Body of pancreas (tissue), 4 donors: ENCODE measurements at regions not wholly inside any gene's neighbourhood (a gene's known extent, or its start where the extent isn't known, plus 50 kb on each side); places are given as distances from the start of the nearest gene placed in this dataset.

Experiments
- CTCF ChIP-seq, 7 experiments: fragments of 450-650 bp in 4 of 7; fragments of 200-600 bp in 3 of 7; sonication (generic) in 3 of 7; IDR thresholded peaks; one replicate each; pipeline ENCODE4 v1.5.1; 2016 to 2019; ENCODE audit warnings: antibody characterized with exemption in 7 of 7
- POLR2A ChIP-seq, 3 donors: fragments of 450-650 bp; IDR thresholded peaks; one replicate each; pipeline ENCODE4 v1.6.1; 2016; ENCODE audit warnings: antibody characterized with exemption in 3 of 3, mild to moderate bottlenecking in 2 of 3

GRCh38 chr6:137808191-137808590, 58.9 kb upstream of the TNFAIP3 start:
- TF ChIP-seq CTCF (IDR thresholded peaks at IDR 0.05) (no peak), POLR2A (IDR thresholded peaks at IDR 0.05) (no peak)
